ENCODE measurements at regions not wholly inside any gene's neighbourhood (a gene's known extent, or its start where the extent isn't known, plus 50 kb on each side); places are given as distances from the start of the nearest gene placed in this dataset.

DNA sequence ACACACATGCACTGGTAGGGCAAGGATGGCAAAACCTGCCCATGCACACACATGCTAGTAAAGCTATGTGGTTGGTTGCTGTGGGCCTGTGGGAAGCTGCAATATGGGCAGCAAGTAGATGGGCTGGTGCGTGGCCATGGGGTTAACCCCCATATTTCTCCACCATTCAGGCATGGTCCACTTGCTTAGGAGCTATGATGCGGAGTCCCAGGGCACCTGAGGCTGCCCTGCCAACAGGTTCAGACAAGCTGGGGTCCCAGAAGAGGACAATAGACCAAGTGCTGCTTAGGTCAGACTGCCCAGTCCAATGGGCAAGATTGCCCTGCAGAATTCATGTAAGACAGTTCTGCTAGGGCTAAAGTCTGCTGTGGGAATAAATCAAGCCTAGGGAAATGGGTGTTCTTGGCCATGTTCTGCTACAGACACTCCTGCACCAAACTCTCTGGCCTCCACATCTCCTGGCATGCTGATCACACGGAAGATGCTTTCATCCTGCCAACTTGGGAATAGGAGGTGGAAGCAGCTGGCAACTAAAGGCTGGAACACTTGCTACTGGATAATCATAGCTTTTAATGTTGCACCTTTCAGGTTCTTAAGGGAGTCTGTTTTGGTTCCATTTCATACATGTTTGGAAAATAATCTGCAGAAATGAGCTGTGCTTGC lies 646.3 kb upstream of the SLITRK1 start:
- TF ChIP-seq, protein P1, sequence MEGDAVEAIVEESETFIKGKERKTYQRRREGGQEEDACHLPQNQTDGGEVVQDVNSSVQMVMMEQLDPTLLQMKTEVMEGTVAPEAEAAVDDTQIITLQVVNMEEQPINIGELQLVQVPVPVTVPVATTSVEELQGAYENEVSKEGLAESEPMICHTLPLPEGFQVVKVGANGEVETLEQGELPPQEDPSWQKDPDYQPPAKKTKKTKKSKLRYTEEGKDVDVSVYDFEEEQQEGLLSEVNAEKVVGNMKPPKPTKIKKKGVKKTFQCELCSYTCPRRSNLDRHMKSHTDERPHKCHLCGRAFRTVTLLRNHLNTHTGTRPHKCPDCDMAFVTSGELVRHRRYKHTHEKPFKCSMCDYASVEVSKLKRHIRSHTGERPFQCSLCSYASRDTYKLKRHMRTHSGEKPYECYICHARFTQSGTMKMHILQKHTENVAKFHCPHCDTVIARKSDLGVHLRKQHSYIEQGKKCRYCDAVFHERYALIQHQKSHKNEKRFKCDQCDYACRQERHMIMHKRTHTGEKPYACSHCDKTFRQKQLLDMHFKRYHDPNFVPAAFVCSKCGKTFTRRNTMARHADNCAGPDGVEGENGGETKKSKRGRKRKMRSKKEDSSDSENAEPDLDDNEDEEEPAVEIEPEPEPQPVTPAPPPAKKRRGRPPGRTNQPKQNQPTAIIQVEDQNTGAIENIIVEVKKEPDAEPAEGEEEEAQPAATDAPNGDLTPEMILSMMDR (IDR thresholded peaks at IDR 0.05 in 2 of 3, conservative IDR thresholded peaks at IDR 0.05 in 1 of 3; ENCODE audit: borderline replicate concordance in 1 of 3, insufficient read depth in 1 of 3, low read depth in 2 of 3, low read length in 2 of 3), result no peak
- TF ChIP-seq EZH2 (IDR thresholded peaks at IDR 0.05), result no peak
- no peak for TF ChIP-seq POLR2A (IDR thresholded peaks at IDR 0.05; ENCODE audit: borderline replicate concordance, extremely low read depth, insufficient read depth, insufficient read length)
- no peak for TF ChIP-seq JUND (IDR thresholded peaks at IDR 0.05)
- no peak for TF ChIP-seq ELF1 (IDR thresholded peaks at IDR 0.05; ENCODE audit: borderline replicate concordance, low read depth)
- TF ChIP-seq SP1 (IDR thresholded peaks at IDR 0.05; ENCODE audit: low read depth), result no peak
- TF ChIP-seq ZFX (IDR thresholded peaks at IDR 0.05), result no peak

All from HCT116 (cell line).